ENCODE measurements at regions not wholly inside any gene's neighbourhood (a gene's known extent, or its start where the extent isn't known, plus 50 kb on each side); places are given as distances from the start of the nearest gene placed in this dataset.
"Not testable (repeated sequence)": the region's sequence is repeated elsewhere in the genome, so short reads cannot be mapped to it uniquely, and the experiment has no call there.

DNA sequence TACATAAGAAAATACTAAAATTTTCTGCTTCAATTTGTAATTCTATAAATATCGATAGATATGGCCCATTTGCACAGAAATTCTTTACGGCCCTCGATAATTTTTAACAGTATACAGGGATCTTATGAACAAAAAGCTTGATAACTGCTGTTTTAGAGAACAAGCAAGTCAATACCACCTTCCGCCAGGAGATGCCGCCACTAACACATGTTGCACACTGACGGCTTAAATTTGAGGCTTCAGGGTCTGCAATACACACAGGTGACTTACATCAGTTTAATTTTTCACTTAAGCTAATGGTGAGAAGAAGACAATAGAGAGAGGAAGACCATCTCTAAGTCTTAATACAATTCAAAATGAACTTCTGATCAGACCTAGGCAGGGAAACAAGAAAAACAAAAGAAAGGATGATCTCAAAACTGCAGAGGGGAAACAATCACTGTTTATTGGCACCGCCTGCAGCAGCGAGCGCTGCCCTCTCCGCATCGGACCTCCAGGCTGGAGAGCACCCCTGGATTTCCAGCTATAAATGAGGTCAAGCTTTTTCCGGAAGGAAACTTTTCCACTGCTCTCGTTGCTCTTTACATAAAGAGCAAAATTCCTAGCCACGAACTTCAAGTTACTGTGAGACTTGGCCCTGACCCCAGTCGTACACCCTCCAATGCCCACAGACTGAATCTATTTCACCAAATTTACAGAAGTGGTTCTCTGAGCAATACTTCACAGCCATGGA, 53.9 kb downstream of the OTOR start:
- peak; percentile 71 for DNase-seq (ENCODE audit: low spot score)

DNA sequence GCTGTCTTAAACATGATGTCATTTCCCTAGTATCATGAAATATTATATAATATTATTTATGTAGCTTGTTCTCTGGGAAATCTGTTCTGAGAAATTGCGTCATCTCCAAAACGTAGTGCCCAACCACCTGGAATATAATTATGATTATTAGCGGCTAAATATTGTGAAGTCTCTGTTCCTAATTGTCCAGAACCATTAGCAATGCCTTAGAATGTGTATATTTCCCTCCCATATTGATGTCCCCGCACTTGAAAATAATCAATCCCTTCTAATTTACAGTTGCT, 54.4 kb downstream of the OTOR start:
- no peak for DNase-seq (ENCODE audit: low spot score)

DNA sequence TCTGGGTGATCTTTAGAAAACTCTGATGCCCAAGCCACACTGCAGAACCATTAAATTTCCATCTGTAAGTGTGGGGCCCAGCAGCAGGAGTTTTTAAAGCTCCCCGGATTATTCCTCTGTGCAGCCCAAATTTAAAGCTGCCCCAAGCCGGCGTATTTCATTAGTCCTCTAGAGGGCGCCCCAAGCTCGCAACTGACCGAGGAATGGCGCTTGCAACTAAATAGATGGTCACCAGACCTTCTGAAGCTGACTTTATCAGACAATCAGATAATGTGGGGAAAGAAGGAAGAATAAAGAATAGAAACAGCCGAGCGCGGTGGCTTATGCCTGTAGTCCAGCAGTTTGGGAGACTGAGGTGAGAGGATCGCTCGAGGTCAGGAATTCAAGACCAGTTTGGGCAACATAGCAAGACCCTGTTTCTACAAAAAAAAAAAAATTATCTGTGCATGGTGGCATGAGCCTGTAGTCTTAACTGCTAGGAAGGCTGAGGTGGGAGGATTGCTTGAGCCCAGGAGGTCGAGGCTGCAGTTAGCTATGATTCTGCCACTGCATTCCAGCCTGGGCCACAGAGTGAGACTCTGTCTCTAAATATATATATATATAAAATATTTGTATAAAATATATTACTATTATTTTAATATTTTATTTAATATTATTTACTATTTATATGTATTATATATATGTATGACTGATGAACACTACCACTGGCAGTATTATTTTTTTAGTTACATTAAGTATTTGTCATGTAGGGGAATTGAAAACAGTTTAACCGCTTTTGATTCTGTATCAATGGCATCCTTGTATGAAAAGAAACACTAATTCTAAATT, 56.0 kb downstream of the OTOR start:
- DNase-seq (ENCODE audit: low spot score) = peak; percentile 75

DNA sequence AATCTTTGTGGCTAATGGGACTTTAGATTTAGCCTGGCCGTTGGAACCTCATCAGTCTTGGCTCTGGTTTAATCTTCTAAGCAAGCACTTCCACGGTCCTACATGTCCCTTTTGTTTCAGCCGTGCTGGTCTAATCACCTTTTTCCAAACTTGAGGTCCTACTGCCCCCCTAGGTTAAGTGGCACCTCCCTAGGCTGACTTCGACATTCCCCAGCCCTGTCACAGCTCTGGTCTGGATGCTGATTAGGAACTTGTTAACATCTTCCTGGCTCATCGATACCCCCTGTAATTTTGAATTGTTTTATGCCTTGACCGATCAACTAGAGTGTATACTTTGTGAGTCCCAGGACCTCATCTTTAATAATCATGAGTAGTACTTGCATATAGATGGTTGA, 56.6 kb downstream of the OTOR start:
- DNase-seq (ENCODE audit: low spot score) = no peak

DNA sequence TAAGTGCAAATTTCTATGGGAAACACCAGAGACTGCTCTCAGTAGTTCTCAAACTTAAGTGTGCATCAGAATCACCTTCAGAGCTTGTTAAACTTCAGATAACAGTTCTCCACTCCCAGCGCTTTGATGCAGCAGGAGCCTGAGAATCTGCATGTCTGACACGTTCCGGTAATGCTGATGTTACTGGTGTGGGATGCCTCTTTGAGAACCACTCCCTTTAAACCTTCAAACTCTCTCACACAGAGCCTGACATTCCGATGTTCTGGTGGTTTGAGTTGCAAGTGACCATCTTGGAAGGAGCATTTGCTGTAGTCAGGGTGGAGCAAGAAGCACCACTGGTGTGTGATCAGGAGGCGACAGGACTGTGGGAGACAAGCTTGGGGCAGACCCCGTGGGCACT, 57.9 kb downstream of the OTOR start:
- no peak for DNase-seq (ENCODE audit: low spot score)

DNA sequence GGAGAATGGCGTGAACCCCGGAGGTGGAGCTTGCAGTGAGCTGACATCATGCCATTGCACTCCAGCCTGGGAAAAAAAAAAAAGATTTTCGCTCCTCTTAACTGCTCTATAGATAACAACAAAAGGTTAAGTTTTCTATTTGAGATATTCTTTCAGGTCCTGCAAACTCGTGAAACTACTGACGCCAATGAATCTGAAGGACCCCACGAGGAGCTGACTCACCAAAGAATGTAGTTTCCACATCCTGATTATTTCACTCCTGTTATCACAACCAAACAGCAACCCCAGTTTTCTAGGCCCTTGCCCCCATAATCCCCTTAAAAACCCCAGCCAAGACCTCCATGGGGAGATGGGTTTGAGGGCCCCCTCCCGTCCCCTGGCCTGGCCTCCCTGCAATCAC, 58.7 kb downstream of the OTOR start:
- no peak for DNase-seq (ENCODE audit: low spot score)

DNA sequence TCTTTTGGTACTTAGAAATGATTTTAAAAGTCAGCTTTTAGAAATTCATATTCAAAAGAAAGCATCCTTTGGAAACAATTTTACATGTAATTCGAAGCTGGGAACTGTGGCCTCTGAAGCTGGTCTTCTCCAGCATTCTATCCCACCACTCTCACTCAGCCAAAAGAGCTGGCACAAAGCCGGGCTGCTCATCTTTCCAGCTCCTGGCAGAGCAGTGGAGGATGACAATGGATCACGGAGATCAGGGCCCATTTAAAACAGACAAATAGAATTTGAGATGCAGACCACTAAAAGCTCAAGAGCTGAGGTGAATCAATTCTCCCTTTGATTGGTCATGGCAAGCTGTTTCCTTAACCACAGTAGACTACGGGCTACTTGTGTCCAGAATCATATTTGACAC, 60.6 kb downstream of the OTOR start:
- DNase-seq (ENCODE audit: low spot score) = no peak

DNA sequence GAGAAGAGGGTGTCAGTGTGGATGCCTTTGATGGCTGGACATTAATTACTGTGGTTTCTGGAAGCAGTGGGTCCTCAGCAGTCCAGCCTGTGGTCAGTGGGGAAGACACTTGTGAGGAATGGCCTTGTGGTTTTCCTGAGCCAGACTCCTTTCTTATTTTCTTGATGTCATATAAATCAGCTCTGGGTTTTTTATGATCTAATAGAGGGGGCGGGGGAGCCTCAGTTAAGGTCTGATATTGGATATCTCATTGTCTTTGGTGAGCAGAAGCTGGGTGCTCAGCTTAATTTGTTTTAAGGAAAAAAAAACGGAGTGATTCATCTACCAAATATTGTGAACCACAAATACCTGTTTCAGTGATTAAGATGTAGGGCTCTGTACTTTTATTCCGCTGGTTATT, 62.1 kb downstream of the OTOR start:
- DNase-seq (ENCODE audit: low spot score) = no peak

DNA sequence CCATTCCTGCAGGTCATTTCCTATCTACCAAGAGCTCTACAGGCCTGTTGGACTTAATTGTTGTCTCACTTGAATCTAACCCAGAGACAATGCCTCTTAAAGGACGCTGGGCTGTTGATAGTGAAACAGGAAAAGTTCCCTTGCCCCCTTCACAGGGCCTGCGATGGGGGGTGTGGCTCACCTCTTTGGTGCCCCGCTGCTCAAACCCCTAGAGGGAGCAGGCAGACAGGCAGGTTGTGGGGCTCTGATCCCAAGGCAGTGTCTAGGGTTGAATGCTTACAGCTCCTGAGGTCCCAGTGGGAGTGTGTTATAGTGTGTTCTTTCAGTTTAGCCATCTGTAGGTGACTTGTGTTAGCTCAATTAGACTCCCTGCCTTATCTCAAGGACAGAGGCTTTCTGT, 68.0 kb downstream of the OTOR start:
- DNase-seq (ENCODE audit: low spot score) = no peak

DNA sequence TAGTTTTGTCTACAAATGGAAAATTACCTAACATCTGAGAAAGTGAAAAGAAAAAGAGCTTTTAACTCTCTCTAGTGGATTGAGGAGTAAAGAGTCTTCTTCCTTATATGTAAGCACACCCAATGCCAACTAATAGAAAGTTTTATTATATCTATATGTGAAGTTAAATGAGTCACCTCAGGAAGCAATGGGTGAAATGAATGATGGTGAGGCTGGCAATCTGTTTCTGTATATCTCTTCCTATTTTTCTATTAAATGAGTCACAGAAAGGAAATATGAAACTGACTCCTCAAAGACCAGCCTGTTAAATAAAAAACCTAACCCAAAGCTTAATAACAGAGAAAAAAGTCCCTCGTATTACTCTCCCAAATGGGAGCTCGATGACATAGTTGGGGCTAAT, 71.3 kb downstream of the OTOR start:
- DNase-seq (ENCODE audit: low spot score) = no peak

DNA sequence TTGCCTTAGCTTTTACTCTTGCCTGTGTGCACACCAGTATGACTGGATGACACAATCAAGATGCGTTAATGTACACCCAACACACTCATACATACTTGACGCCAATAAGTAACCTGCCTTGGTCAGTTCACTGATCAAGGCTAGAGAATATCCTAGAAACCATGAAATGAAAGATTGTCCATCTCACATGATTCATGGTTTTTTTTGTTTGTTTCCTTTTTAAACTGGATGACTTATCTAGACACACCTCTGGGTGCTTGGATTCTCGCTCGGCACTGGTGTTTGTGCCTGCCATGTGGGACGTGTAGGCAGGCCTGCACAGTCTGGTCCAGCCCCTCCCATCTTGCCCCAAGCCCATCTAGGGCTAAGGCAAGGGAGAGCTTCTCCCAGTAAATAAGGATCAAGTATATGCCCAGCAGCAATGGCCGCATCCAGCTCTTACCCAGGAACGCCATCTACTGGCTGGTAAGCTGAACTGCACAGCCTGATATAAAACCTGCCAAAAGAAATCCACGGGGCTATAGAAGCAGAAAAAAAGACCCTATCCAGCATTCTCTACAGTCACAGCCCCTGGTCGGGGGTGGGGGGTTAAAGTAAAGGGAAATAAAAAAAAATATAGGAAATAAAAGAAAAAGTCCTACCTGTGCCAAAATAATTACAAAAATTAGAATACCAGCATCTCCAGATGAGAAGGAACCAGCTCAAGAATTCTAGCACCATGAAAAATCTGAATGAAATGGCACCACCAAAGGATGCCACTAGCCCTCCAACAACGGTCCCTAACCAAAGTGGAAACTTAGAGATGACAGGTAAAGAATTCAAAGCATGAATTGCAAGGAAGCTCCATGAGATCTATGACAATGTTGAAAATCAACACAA, 73.3 kb downstream of the OTOR start:
- DNase-seq (ENCODE audit: low spot score) = peak; percentile 55

DNA sequence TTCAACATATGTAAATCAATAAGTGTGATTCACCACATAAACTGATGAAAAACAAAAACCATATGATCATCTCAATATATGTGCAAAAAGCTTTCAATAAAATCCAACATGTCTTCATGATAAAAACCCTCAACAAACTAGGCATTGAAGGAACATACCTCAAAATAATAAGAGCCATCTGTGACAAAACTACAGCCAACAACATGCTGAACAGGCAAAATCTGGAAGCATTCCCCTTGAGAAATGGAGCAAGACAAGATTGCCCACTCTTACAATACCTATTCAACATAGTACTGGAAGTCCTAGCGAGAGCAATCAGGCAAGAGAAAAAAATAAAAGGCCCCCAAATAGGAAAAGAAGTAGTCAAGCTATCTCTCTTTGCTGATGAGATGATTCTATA, 76.5 kb downstream of the OTOR start:
- no peak for DNase-seq (ENCODE audit: low spot score)

DNA sequence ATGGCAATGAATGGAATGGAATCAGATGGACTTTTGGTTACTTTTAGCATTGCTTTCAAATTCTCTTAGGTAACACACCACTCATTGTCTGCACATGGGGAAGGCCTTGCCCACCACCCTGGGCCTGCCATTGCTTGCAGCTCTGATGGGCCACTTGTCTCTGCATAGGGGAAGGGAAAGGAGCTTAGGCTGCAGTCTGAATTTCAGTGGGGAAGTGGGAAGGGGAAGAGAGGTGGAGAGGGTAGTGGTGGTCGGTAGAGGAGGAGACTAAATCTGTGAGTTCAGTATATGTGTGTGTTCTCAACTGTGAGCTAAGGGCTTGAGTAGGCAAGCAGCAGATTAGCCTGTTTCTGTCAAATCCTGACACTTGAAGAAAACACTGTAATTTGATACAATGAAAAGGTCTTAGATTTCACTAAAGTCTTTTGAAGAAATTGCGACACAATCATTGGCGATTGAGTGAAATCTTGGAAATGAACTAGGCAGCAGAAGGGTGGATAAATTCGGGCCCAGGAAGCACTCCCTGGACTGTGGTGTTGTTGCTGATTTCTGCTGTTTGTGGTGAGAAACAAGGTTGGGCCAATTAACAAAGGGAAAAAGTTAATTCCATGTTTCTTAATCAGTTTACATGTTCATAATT, 80.6 kb downstream of the OTOR start:
- no peak for DNase-seq (ENCODE audit: low spot score)

DNA sequence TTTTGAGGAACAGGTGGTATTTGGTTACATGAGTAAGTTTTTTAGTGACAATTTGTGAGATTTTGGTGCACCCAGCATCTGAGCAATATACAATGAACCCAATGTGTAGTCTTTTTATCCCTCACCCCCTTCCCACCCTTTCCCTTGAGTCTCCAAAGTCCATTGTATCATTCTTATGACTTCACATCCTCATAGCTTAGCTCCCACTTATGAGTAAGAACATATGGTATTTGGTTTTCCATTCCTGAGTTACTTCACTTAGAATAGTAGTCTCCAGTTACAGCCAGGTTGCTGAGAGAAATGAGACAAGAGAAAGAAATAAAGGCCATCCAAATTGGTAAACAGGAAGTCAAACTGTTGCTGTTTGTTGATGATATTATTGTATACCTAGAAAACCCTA, 87.5 kb downstream of the OTOR start:
- not testable (repeated sequence) for DNase-seq (ENCODE audit: low spot score)

DNA sequence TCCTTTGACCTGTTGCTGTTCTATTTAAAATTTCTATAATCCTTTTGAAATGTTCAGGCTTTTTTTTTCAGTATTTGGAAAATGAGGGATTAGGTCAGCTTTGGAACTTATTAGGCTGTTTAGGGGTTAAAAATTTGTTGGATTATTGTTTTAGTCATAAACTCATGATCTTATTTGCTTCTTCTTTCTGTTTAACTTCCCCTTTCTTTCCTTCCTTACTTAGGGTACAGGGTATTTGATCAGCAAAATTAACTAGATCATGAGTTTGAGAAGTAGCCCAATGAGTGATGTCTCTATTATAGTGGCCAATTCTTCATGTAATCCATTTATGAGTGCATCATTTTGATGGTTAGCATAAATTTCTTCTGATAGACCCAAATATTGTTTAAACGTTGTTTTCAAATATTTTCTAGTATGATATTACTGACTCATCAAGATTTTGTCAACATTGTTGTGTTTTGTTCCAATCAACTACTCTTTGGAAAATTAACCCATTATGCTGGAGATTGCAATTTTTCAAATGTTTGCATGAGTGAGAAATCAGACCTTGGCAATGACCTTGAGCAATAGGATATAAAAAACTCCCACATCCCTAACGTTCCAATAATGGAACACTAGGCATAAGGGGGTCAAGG, 94.4 kb downstream of the OTOR start:
- DNase-seq (ENCODE audit: low spot score) = no peak

DNA sequence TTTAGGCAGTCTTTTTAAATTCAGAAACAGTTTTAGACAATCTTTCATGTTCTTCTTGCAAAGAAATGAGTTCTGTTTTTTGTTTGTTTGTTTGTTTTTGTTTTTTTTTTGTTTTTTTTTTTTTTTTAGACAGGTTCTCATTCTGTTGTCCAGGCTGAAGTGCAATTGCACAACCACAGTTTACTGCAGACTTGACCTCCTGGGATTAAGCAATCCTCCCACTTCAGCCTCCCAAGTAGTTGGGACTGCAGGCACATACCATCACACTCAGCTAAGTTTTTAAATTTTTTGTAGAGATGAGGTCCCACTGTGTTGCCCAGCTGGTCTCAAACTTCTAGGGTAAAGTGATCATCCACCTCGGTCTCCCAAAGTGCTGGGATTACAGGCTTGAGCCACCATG, 96.2 kb downstream of the OTOR start:
- DNase-seq (ENCODE audit: low spot score) = no peak

DNA sequence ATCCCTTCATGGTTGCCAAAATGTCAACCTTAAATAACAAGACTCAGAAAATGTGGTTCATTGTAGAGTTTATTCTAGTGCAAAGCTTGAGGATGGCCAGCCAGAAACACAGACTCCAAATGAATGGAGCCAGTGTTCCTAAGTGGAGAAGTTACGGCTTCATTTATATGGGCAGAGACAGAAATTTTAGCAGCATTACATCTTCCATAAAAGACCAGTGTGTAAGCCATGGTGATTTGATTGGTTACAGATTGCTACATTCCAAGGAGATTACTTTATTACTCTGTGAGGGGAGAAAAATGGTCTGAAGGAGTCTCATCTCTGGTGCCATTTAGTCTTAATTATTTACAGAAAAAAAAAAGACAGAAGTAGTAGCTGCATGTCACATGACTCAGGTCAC, 97.8 kb downstream of the OTOR start:
- DNase-seq (ENCODE audit: low spot score) = no peak

DNA sequence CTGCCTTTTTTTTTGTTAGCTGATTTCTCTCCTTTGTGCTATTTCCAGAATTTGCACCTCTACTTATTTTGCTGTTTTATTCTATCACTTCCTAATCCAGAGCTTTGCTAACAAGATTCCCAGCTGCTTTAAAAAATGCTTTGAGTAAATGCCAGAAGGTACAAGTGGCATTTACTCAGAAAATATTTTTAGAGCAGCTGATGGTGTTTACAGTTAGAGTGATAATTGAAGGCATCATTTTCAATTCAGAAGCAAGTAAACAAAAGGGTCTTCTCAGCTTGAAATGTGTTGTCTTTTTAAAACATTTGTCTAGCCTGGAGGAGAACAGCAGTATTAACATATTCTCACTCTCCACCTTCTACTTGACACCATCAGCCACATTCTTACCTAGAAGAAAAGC, 99.9 kb downstream of the OTOR start:
- no peak for DNase-seq (ENCODE audit: low spot score)

DNA sequence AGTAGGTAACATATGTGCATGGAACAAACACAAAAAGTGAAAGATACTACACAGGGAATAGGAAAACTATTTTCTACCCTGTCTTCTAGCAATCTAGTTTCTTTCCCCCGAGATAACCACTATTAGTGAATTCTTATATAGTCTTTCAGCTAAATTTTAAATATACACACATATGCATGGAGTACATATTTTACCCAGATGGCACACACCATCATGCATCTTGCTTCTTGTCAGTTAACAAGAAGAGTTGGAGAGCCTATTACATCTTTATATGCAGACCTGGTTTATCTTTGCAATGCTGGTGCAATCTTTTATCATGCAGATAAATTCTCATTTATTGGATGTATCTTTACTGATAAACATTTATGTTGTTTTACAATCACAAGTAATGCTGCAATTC, 100.4 kb downstream of the OTOR start:
- DNase-seq (ENCODE audit: low spot score) = no peak

DNA sequence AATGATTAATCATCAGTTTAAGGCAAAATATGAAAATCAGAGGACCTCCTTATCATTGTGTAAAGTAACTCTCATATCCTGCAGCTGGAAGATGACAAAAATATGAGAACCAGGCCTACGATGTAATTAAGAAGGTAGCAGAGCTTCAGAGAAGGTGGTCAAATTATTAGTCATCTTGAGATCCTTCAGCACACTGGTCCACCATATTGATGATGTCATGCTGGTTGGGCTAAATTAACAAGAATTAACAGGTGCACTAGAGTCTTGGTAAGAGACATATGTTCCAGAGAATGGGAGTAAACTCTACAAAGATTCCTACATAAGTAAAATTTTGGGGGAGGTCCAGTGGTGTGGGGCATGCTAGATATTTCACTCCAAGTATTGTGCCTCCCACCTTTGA, 112.8 kb downstream of the OTOR start:
- DNase-seq (ENCODE audit: low spot score) = no peak

DNA sequence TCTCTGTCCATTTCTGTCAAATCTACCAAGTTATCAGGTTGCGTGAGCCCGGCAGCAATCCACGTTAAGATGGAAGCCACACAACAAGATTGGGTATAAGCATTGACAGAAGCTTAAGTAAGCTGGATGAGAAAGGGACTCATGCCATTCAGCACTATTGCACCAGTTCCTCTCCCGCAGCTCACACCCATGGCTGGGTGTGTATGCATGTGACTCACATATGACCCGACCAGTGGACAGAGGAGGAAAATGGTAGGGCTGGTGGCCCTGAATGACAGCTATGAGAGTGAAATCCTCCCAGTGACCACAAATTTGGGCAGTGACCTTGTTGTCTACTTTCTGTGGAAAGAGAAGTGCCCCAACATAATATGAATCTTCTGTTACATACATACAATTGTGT, 113.5 kb downstream of the OTOR start:
- no peak for DNase-seq (ENCODE audit: low spot score)

DNA sequence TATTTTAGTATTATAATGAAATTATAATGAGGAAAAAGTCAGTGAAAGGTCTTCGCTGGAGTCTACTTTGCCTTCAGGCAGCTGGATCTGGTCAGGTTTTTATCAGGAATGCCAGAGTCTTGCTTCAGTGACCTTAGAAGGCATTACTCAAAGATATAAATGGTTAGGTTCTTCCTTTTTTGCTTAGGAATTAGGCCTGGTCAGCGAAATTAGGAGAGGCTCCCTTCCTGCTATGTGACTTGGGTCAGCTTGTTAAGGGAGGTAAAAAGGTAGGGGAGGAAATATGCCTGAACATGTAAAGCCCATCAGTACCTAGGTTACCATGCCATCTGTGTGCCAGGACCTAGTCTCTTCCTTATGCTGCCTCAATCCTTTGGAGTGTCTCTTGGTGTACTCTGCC, 115.1 kb downstream of the OTOR start:
- no peak for DNase-seq (ENCODE audit: low spot score)
